T-cell (primary cell): ENCODE measurements at regions not wholly inside any gene's neighbourhood (a gene's known extent, or its start where the extent isn't known, plus 50 kb on each side); places are given as distances from the start of the nearest gene placed in this dataset.

Source experiments
- ATAC-seq, 4 experiments: fragments of 200-7000 bp in 3 of 4; fragments of 150-1000 bp in 1 of 4; cut with Tn5 transposase; replicated peaks in 1 of 4; 1 replicate in 3 of 4; 2 replicates in 1 of 4; pipeline ENCODE4 v1.10.0; 2021; ENCODE audit warnings: moderate library complexity in 3 of 4, mild to moderate bottlenecking in 2 of 4, moderate number of reproducible peaks in 1 of 4
- CTCF ChIA-PET, 2 donors: fragments of 300-600 bp; sonication (Branson Sonifier 250); formaldehyde crosslinking; loops; one replicate each; lab custom pipeline; 2022; ENCODE audit warnings: antibody characterized with exemption in 2 of 2; lab: Charles Lee
- POLR2A ChIA-PET, 2 donors: fragments of 300-600 bp; sonication (Branson Sonifier 250); formaldehyde crosslinking; loops; one replicate each; lab custom pipeline; 2022; ENCODE audit warnings: antibody characterized with exemption in 2 of 2; lab: Charles Lee
- DNase-seq, 35 experiments: peaks; one replicate each; pipeline versions ENCODE4 v3.0.0 to v3.0.0-alpha.2; 2013 to 2023
- H3K27ac ChIP-seq: one replicate; pipeline ENCODE4 v1.5.1; 2013; ENCODE audit warnings: low read length
- H3K27me3 ChIP-seq, 2 experiments: replicated peaks in 1 of 2; 1 replicate in 1 of 2; 2 replicates in 1 of 2; pipeline versions ENCODE4 v1.6.1 to v1.7.0; 2013; ENCODE audit warnings: low read length in 1 of 2, mixed read lengths in 1 of 2; ENCODE audit not compliant: control insufficient read depth in 2 of 2, insufficient read depth in 2 of 2; ENCODE audit errors: extremely low read depth in 1 of 2
- H3K36me3 ChIP-seq, 2 donors: 1 replicate in 1 of 2; 2 replicates in 1 of 2; pipeline versions ENCODE4 v1.6.1 to v1.7.0; 2013; ENCODE audit warnings: low read length in 1 of 2; ENCODE audit not compliant: control insufficient read depth in 2 of 2, insufficient read depth in 1 of 2; ENCODE audit errors: extremely low read depth in 1 of 2
- H3K4me1 ChIP-seq, 2 experiments: 1 replicate in 1 of 2; 2 replicates in 1 of 2; pipeline versions ENCODE4 v1.6.1 to v1.7.0; 2013; ENCODE audit warnings: low read length in 2 of 2, mixed read lengths in 1 of 2; ENCODE audit not compliant: insufficient read depth in 2 of 2, control insufficient read depth in 1 of 2; ENCODE audit errors: extremely low read depth in 1 of 2
- H3K4me3 ChIP-seq, 2 donors: 1 replicate in 1 of 2; 2 replicates in 1 of 2; pipeline versions ENCODE4 v1.5.1 to v1.7.0; 2013; ENCODE audit warnings: mild to moderate bottlenecking in 2 of 2, low read length in 1 of 2, moderate library complexity in 1 of 2; ENCODE audit not compliant: control insufficient read depth in 1 of 2; ENCODE audit errors: extremely low read depth in 1 of 2
- H3K9me3 ChIP-seq: 2 replicates; pipeline ENCODE4 v1.7.0; 2013
- H3K27ac Mint-ChIP-seq, 2 donors: one replicate each; pipeline ENCODE4 v1.8.0; 2020 to 2021; ENCODE audit warnings: mild to moderate bottlenecking in 2 of 2, mixed read lengths in 2 of 2
- H3K27me3 Mint-ChIP-seq, 2 donors: one replicate each; pipeline ENCODE4 v1.8.0; 2021 to 2022; ENCODE audit warnings: mixed read lengths in 2 of 2
- H3K36me3 Mint-ChIP-seq: one replicate; pipeline ENCODE4 v1.8.0; 2021; ENCODE audit warnings: mixed read lengths
- H3K4me1 Mint-ChIP-seq, 3 donors: one replicate each; pipeline ENCODE4 v1.8.0; 2020 to 2022; ENCODE audit warnings: mixed read lengths in 3 of 3, mild to moderate bottlenecking in 1 of 3
- H3K4me3 Mint-ChIP-seq, 3 donors: one replicate each; pipeline ENCODE4 v1.8.0; 2020 to 2022; ENCODE audit warnings: mild to moderate bottlenecking in 3 of 3, mixed read lengths in 3 of 3, moderate library complexity in 3 of 3
- H3K9me3 Mint-ChIP-seq, 3 donors: one replicate each; pipeline ENCODE4 v1.8.0; 2020 to 2022; ENCODE audit warnings: mixed read lengths in 3 of 3
- WGBS: methylation state at CpG from one replicate; pipeline ENCODE4 v1.1.5; 2013; ENCODE audit warnings: missing lambda C conversion rate; ENCODE audit not compliant: insufficient coverage; 5-methylcytosine and 5-hydroxymethylcytosine counted together

DNA sequence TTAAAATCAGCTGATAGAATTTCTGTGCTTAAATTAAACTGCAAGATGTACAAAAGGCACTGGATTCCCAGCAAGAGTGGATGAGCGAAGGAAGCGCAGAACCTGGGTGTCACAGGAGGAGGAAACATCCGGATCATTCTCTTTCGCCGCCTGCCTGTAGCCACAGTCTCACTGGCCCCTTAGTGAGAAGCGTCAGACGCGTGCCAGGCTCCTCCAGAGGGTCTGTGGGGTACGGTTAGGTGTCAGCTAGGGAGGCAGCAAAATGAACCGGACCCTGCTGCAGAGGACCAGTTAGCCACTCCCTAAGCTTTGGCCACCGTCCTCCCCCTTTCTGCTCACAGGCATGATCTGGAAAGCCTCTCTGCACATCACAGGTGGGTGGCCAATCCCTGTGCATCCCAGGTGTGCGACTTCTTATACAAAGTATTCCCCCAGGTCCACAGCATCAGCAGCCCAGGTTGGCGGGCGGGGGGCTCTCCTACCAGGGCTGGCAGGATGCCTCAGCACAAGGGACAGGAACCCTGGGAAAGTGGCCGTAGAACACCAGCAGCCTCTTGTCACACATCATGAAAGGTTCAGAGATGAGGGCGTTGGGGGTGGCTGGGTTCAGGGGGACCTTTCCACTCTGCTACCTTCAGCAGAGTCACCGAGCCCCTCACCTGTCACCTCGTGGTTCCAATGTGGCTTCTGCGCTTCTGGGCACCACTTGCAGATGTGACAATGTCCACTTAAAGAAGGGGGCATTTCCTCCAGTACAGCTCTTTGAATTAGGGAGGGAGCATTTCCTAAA, 61.1 kb upstream of the SLC66A3 start:
- no peaks in the 10 kb centered on the region for H3K36me3 ChIP-seq
- no peaks in the 10 kb centered on the region for H3K4me1 Mint-ChIP-seq
- H3K36me3 Mint-ChIP-seq, result no peaks in the 10 kb centered on the region
- no peaks in the 10 kb centered on the region for H3K9me3 Mint-ChIP-seq
- no peak overlapping the region for H3K4me3 ChIP-seq
- no peak overlapping the region for H3K27ac ChIP-seq
- H3K9me3 ChIP-seq, result no peaks in the 10 kb centered on the region
- peaks cover 0 to 2% of the 10 kb centered on the region in 2 donors for H3K27me3 Mint-ChIP-seq
- WGBS, result 88% methylated on average over 4 of the region's 19 CpGs
- ChIA-PET POLR2A (no interaction called here), CTCF (no interaction called here)
- peaks cover 0 to 4% of the 10 kb centered on the region in 2 experiments for H3K27me3 ChIP-seq
- no peak for DNase-seq
- no peaks in the 10 kb centered on the region for H3K4me1 ChIP-seq
- ATAC-seq, result no peak
- no peak overlapping the region for H3K4me3 Mint-ChIP-seq
- no peak overlapping the region for H3K27ac Mint-ChIP-seq

DNA sequence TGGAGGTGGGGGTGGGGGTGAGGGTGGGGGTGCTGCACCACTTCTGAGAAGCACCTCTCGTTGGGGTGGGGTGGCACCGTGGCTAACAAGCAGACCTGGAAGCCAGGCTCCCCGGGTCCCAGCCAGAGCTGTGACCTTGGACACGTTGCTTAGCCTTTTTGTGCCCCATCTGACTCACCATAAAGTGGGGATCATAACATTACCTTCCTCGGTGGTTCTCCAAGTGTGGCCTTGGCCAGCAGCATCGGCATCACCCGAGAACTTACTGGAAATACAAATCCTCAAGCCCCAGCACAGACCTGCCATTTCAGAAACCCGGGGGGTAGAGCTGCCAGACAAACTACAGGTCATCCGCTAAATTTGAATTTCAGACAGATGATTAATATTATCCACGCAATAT, 58.7 kb upstream of the SLC66A3 start:
- no peaks in the 10 kb centered on the region for H3K9me3 ChIP-seq
- no peaks in the 10 kb centered on the region for H3K4me1 ChIP-seq
- H3K9me3 Mint-ChIP-seq, result no peaks in the 10 kb centered on the region
- H3K27me3 ChIP-seq, result peaks cover 0 to 8% of the 10 kb centered on the region in 2 experiments
- ATAC-seq (no peak), DNase-seq (no peak)
- H3K4me3 Mint-ChIP-seq, result no peak overlapping the region
- ChIA-PET CTCF (no interaction called here), POLR2A (no interaction called here)
- no peak overlapping the region for H3K4me3 ChIP-seq
- WGBS, result 66% methylated on average over 5 of the region's 10 CpGs
- H3K27ac Mint-ChIP-seq, result no peak overlapping the region
- H3K27ac ChIP-seq, result no peak overlapping the region
- H3K27me3 Mint-ChIP-seq, result peaks cover 0 to 1% of the 10 kb centered on the region in 2 donors
- H3K36me3 ChIP-seq, result no peaks in the 10 kb centered on the region
- no peaks in the 10 kb centered on the region for H3K36me3 Mint-ChIP-seq
- no peaks in the 10 kb centered on the region for H3K4me1 Mint-ChIP-seq

DNA sequence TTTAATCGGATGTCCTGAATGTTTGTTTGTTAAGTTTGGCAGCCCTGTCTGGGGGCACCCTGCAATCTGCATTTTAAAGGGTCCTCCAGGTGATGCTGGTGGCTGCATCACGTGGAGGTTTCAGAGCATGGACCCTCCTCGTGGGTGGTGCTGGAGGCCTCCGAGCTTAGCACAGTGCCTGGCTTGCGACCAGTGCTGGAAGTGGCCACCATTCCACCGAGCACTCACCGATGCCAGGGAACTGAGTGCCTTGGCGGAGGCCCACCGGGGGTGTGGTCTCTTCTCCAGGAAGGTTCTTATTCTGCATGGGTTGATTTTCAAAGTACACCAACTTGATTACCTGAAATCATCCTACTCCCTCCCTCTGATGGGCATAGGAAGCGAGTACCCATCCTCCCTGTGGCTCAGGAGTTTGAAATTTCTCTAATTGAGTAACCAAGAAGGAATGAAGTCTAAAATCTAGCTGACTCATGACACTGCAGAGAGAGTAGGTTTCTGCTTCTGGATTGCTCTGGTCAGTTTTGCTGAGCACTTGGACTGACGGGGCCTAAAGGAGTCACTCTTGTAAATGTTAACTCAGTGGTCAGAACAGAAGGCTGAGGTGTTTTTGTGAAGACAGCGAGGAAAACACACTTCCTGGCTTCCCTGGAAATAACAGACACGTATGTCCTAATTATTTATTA, 58.1 kb upstream of the SLC66A3 start:
- Mint-ChIP-seq H3K36me3 (no peaks in the 10 kb centered on the region), H3K9me3 (no peaks in the 10 kb centered on the region), H3K27me3 (peaks cover 0 to 1% of the 10 kb centered on the region in 2 donors), H3K27ac (no peak overlapping the region), H3K4me1 (peaks cover 0 to 1% (median 0%) of the 10 kb centered on the region in 3 donors), H3K4me3 (no peak overlapping the region)
- H3K4me1 ChIP-seq, result no peaks in the 10 kb centered on the region
- ChIA-PET CTCF (no interaction called here), POLR2A (no interaction called here)
- no peak for DNase-seq
- H3K9me3 ChIP-seq, result no peaks in the 10 kb centered on the region
- H3K4me3 ChIP-seq, result no peak overlapping the region
- WGBS, result 88% methylated on average over 4 of the region's 13 CpGs
- ATAC-seq, result no peak
- peaks cover 0 to 8% of the 10 kb centered on the region in 2 experiments for H3K27me3 ChIP-seq
- no peak overlapping the region for H3K27ac ChIP-seq
- no peaks in the 10 kb centered on the region for H3K36me3 ChIP-seq

DNA sequence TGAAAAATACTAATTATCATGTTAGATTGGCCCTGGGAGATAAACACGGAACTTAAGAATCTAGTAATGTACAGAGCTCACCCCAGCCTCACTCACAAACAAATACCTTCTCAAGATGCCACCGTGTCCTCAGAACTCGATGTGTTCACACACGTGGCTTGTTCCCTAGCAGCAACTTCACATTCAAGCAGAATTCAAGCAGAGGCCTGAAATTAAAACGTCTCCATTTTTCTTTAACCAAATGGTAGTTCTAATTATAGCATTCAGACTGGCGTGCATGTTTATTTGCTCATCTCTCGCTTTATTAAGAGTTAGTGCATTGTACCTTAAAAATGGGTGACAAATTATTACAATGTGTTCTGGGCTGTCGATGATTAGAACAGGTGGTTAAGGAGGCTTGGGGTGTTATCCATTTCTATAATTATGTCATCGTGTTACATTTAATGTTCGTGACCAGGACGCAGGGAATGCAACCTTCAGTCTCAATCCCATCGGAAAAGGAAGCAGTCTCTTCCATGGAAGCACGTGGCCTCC, 57.3 kb upstream of the SLC66A3 start:
- no peak overlapping the region for H3K27ac ChIP-seq
- ChIA-PET POLR2A (no interaction called here), CTCF (interaction anchor here in 1 of 2 donors (0.6 kb wide), 1 partner anchor 27 kb away, joined by 5 read pairs; no protein-coding TSS in a partner anchor)
- no peaks in the 10 kb centered on the region for H3K9me3 ChIP-seq
- no peak overlapping the region for H3K4me3 ChIP-seq
- no peaks in the 10 kb centered on the region for H3K36me3 Mint-ChIP-seq
- H3K36me3 ChIP-seq, result no peaks in the 10 kb centered on the region
- ATAC-seq, result no peak
- peaks cover 0 to 7% (median 1%) of the 10 kb centered on the region in 3 donors for H3K4me1 Mint-ChIP-seq
- no peak overlapping the region for H3K27ac Mint-ChIP-seq
- DNase-seq, result no peak
- H3K27me3 Mint-ChIP-seq, result peaks cover 0 to 1% of the 10 kb centered on the region in 2 donors
- H3K4me1 ChIP-seq, result peaks cover 0 to under 1% of the 10 kb centered on the region in 2 experiments
- peaks cover 0 to 8% of the 10 kb centered on the region in 2 experiments for H3K27me3 ChIP-seq
- no peaks in the 10 kb centered on the region for H3K9me3 Mint-ChIP-seq
- WGBS, result 92% methylated on average over 8 of the region's 13 CpGs
- H3K4me3 Mint-ChIP-seq, result no peak overlapping the region

- CTCF ChIA-PET, result no interaction called here
- Mint-ChIP-seq H3K9me3 (no peaks in the 10 kb centered on the region), H3K4me1 (peaks cover 8 to 20% (median 10%) of the 10 kb centered on the region in 3 donors), H3K27ac (no peak overlapping the region), H3K36me3 (no peaks in the 10 kb centered on the region), H3K27me3 (peaks cover 0 to 1% of the 10 kb centered on the region in 2 donors), H3K4me3 (no peak overlapping the region)
- H3K4me3 ChIP-seq, result no peak overlapping the region
- DNase-seq (no peak), ATAC-seq (no peak)
- 93% methylated on average over 13 of the region's 14 CpGs for WGBS
- H3K36me3 ChIP-seq, result no peaks in the 10 kb centered on the region
- H3K4me1 ChIP-seq, result peaks cover 0 to 14% of the 10 kb centered on the region in 2 experiments
- H3K27ac ChIP-seq, result no peak overlapping the region
- H3K27me3 ChIP-seq, result peaks cover 0 to 4% of the 10 kb centered on the region in 2 experiments
- H3K9me3 ChIP-seq, result no peaks in the 10 kb centered on the region
- POLR2A ChIA-PET, result no interaction called here
Measured at GRCh38 chr2:11099122-11100065, 55.9 kb upstream of the SLC66A3 start.

GRCh38 chr2:11100130-11100529, 55.1 kb upstream of the SLC66A3 start:
- H3K27ac Mint-ChIP-seq, result no peak overlapping the region

More at GRCh38 chr2:11100130-11100529, 55.1 kb upstream of the SLC66A3 start:
- WGBS, result 98% methylated on average over 4 of the region's 6 CpGs
- H3K9me3 ChIP-seq, result no peaks in the 10 kb centered on the region
- no peak overlapping the region for H3K27ac ChIP-seq
- CTCF ChIA-PET, result no interaction called here
- ATAC-seq (no peak), DNase-seq (no peak)
- POLR2A ChIA-PET, result no interaction called here
- Mint-ChIP-seq H3K4me1 (peaks cover 13 to 25% (median 14%) of the 10 kb centered on the region in 3 donors), H3K9me3 (no peaks in the 10 kb centered on the region), H3K4me3 (no peak overlapping the region), H3K27me3 (peaks cover 0 to 1% of the 10 kb centered on the region in 2 donors), H3K36me3 (no peaks in the 10 kb centered on the region)
- H3K4me3 ChIP-seq, result no peak overlapping the region
- no peaks in the 10 kb centered on the region for H3K36me3 ChIP-seq
- H3K4me1 ChIP-seq, result peaks cover 0 to 20% of the 10 kb centered on the region in 2 experiments
- H3K27me3 ChIP-seq, result peaks cover 0 to 8% of the 10 kb centered on the region in 2 experiments
